ENCODE measurements at regions not wholly inside any gene's neighbourhood (a gene's known extent, or its start where the extent isn't known, plus 50 kb on each side); places are given as distances from the start of the nearest gene placed in this dataset.
A peak's percentile ranks its signal among the peaks of the same experiment; 100 is the strongest.

DNA sequence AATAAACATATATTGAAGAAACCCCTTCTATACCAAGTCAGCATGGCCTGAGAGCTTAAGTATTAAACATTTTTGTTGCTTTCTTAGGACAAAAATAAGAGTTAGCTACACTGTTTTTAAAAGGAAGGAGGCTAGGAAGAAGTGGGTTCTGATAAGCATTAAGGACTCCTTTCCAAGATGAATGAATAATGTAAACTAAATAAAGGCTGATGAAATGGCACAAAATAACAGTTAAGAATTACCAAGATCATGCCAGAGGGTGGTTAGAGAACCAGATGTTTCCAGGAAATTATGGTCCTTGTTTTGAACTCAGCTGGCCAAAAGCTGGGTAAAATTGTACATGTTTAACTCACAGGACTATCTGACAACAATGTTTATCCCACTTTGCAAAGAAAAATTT, 114.1 kb upstream of the ETS2 start:
- no peaks in the 10 kb centered on the region for H3K4me1 Mint-ChIP-seq
- H3K27me3 Mint-ChIP-seq, result peaks cover 6 to 40% (median 23%) of the 10 kb centered on the region in 5 donors
- POLR2A ChIA-PET, result no interaction called here
- H3K27ac Mint-ChIP-seq, result no peak overlapping the region
- DNase-seq (no peak), ATAC-seq (no peak)
- peaks cover 0 to 12% (median 5%) of the 10 kb centered on the region in 9 donors for H3K9me3 Mint-ChIP-seq
- no peak overlapping the region for H3K4me3 Mint-ChIP-seq
- H3K36me3 Mint-ChIP-seq, result peaks cover 0 to 2% (median 0%) of the 10 kb centered on the region in 3 donors

DNA sequence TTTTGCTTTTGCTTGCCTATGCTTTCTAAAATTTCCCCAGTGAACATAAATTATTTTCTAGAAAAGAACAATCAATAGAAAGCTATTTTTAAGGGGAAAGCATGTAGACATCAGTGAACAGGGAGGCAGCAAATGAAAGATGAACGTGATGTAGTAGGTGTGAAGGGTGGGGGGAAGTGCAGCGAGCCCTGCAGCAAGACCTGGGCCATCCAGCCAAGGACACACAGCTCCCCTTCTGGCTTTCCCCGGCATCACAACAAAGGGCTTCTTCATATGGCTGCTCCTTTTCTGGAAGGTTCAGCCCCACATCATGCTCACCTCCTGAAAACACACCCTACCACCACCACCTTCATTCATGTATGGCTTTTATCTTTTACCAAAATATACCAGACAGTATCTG, 109.2 kb upstream of the ETS2 start:
- Mint-ChIP-seq H3K9me3 (peaks cover 0 to 9% (median 0%) of the 10 kb centered on the region in 9 donors), H3K36me3 (peaks cover 0 to 2% (median 0%) of the 10 kb centered on the region in 3 donors), H3K4me1 (no peaks in the 10 kb centered on the region), H3K27me3 (peaks cover 6 to 37% (median 16%) of the 10 kb centered on the region in 5 donors), H3K27ac (peak overlapping the region in 1 of 10 donors; percentile 10), H3K4me3 (no peak overlapping the region)
- ATAC-seq, result no peak
- no peak for DNase-seq
- POLR2A ChIA-PET, result no interaction called here

- H3K27ac Mint-ChIP-seq, result peak overlapping the region in 1 of 10 donors; percentile 35
- no peaks in the 10 kb centered on the region for H3K4me1 Mint-ChIP-seq
- H3K9me3 Mint-ChIP-seq, result peaks cover 0 to 6% (median 0%) of the 10 kb centered on the region in 9 donors
- ATAC-seq (no peak), DNase-seq (no peak)
- H3K36me3 Mint-ChIP-seq, result peaks cover 0 to 2% (median 0%) of the 10 kb centered on the region in 3 donors
- H3K27me3 Mint-ChIP-seq, result peaks cover 5 to 30% (median 13%) of the 10 kb centered on the region in 5 donors
- H3K4me3 Mint-ChIP-seq, result no peak overlapping the region
- POLR2A ChIA-PET, result no interaction called here
These were observed 106.7 kb upstream of the ETS2 start for GRCh38 chr21:38699048-38699447.

DNA sequence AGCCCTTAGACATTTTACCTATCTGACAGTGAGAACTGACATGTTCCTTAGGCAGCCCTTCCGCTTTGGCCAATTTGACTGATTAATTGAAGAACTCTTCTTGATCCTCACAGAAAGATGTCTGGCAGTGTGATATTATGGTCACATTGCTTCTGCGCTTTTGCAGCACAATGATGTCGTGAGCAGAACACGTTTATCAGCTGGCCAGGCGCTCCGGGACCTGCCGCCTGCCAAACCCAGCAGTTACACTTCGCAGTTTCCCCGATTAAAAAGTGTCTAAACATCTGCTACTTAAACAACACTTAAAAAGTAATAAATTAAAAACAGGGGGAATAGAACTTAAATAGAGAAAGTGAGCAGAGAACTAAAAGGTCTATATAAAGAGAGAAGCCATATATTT, 103.5 kb upstream of the ETS2 start:
- peaks cover 0 to 6% (median 0%) of the 10 kb centered on the region in 9 donors for H3K9me3 Mint-ChIP-seq
- H3K27me3 Mint-ChIP-seq, result peaks cover 5 to 26% (median 15%) of the 10 kb centered on the region in 5 donors
- H3K4me3 Mint-ChIP-seq, result no peak overlapping the region
- H3K27ac Mint-ChIP-seq, result no peak overlapping the region
- no peak for DNase-seq
- no peak for ATAC-seq
- POLR2A ChIA-PET, result no interaction called here
- H3K36me3 Mint-ChIP-seq, result no peaks in the 10 kb centered on the region
- H3K4me1 Mint-ChIP-seq, result no peaks in the 10 kb centered on the region

DNA sequence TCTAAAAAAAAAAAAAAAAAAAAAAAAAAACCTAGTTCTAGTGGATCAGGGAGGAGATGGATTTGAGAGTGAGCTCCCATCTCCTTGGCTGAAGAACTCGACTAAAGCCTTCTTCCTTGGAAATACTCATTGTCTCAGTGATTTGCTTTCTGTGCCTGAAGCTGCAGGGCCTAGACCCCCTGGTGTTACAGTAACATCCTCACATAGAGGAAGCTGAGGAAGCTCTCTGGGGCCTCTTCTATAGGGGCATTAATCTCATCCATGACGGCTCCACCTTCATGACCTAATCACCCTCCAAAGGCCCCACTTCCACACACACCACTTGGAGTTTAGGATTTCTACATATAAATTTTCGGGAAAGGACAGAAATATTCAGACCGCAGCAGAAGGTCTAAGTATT, 95.9 kb upstream of the ETS2 start:
- H3K27ac Mint-ChIP-seq, result no peak overlapping the region

GRCh38 chr21:38712071-38712470, 93.7 kb upstream of the ETS2 start:
- DNase-seq, result no peak
- no peak for ATAC-seq
- Mint-ChIP-seq H3K9me3 (no peaks in the 10 kb centered on the region), H3K27me3 (peaks cover 0 to 3% (median 0%) of the 10 kb centered on the region in 5 donors), H3K27ac (no peak overlapping the region), H3K36me3 (no peaks in the 10 kb centered on the region), H3K4me1 (no peaks in the 10 kb centered on the region), H3K4me3 (no peak overlapping the region)
- POLR2A ChIA-PET, result no interaction called here

More for the DNA sequence above, 95.9 kb upstream of the ETS2 start:
- DNase-seq (no peak), ATAC-seq (no peak)
- H3K4me1 Mint-ChIP-seq, result no peaks in the 10 kb centered on the region
- H3K27me3 Mint-ChIP-seq, result peaks cover 0 to 8% (median 3%) of the 10 kb centered on the region in 5 donors
- H3K36me3 Mint-ChIP-seq, result no peaks in the 10 kb centered on the region
- POLR2A ChIA-PET, result interaction anchor here (0.6 kb wide), 1 partner anchor 294 kb away, joined by 3 read pairs; no protein-coding TSS in a partner anchor
- no peaks in the 10 kb centered on the region for H3K9me3 Mint-ChIP-seq
- no peak overlapping the region for H3K4me3 Mint-ChIP-seq

GRCh38 chr21:38712664-38713063, 93.1 kb upstream of the ETS2 start:
- H3K27ac Mint-ChIP-seq, result no peak overlapping the region
- H3K4me3 Mint-ChIP-seq, result no peak overlapping the region

GRCh38 chr21:38714039-38714817, 91.5 kb upstream of the ETS2 start:
- DNase-seq, result no peak
- POLR2A ChIA-PET, result no interaction called here
- H3K27ac Mint-ChIP-seq, result no peak overlapping the region

More at GRCh38 chr21:38712664-38713063, 93.1 kb upstream of the ETS2 start:
- DNase-seq, result no peak
- peaks cover 0 to 5% (median 0%) of the 10 kb centered on the region in 5 donors for H3K27me3 Mint-ChIP-seq
- POLR2A ChIA-PET, result no interaction called here
- no peak for ATAC-seq
- H3K9me3 Mint-ChIP-seq, result no peaks in the 10 kb centered on the region
- no peaks in the 10 kb centered on the region for H3K4me1 Mint-ChIP-seq
- no peaks in the 10 kb centered on the region for H3K36me3 Mint-ChIP-seq

DNA sequence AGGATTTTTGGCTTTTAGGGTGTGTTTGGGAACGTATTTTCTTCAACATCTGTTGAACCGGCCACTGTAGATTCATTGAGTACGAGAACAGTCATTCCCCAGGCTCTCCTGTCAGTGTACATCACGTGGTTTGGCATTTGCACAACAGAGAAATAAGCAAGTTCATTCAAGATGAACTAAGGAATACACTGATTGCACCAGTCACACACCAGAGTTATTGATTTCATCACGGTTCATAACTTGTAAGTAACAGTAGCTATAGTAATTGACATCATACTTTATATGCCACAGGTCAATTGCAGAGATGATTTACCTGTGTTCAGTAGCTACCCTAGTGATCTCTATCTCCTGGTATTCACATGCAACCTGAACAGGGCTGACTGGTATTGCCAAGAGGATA, 90.7 kb upstream of the ETS2 start:
- H3K9me3 Mint-ChIP-seq, result no peaks in the 10 kb centered on the region
- H3K27ac Mint-ChIP-seq, result no peak overlapping the region
- no peaks in the 10 kb centered on the region for H3K36me3 Mint-ChIP-seq
- peaks cover 0 to 5% (median 0%) of the 10 kb centered on the region in 5 donors for H3K27me3 Mint-ChIP-seq
- no peak for ATAC-seq
- POLR2A ChIA-PET, result no interaction called here
- no peak overlapping the region for H3K4me3 Mint-ChIP-seq
- no peaks in the 10 kb centered on the region for H3K4me1 Mint-ChIP-seq
- no peak for DNase-seq

More at GRCh38 chr21:38714039-38714817, 91.5 kb upstream of the ETS2 start:
- Mint-ChIP-seq H3K4me1 (no peaks in the 10 kb centered on the region), H3K27me3 (peaks cover 0 to 5% (median 0%) of the 10 kb centered on the region in 5 donors), H3K4me3 (no peak overlapping the region), H3K9me3 (no peaks in the 10 kb centered on the region), H3K36me3 (no peaks in the 10 kb centered on the region)
- ATAC-seq, result no peak

DNA sequence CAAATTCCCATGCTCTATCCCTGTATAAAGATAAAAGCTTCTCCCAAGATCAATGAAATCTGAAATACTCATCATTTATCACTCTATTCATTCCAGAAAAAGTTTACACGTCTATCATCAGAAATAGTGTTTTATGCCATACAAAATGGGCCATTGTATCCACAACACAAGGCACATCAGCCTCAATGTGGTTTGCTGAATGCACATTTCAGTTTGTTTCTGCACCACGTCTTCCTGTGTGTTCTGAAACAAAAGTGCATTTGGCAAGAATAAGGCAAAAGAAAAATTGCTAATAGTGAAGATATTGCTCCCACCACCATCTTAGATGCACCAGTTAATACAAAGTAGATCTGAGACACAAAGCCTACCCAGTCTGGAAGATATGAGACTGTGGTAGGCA, 89.6 kb upstream of the ETS2 start:
- H3K4me1 Mint-ChIP-seq, result no peaks in the 10 kb centered on the region
- no peaks in the 10 kb centered on the region for H3K9me3 Mint-ChIP-seq
- H3K36me3 Mint-ChIP-seq, result no peaks in the 10 kb centered on the region
- H3K4me3 Mint-ChIP-seq, result no peak overlapping the region
- peaks cover 0 to 5% (median 0%) of the 10 kb centered on the region in 5 donors for H3K27me3 Mint-ChIP-seq
- POLR2A ChIA-PET, result no interaction called here
- H3K27ac Mint-ChIP-seq, result no peak overlapping the region
- ATAC-seq (no peak), DNase-seq (no peak)

DNA sequence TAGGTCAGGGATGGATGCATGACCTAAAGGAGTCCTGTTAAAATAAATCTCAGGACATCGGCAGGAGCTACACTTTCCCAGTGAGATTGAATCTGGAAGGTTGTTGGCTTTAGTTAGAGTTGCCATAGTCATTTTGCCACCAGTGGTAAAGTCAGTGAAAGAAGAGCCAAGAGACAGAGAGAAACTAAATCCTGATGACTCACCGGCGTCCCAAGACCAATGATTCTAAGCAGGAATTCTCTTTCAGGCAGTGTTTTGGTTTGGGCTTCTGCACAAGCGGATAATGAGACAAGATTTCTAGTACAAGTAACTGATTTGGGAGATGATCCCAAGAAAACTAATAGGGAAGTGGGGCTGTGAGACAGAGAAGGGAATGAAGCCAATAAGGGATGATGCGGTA, 88.8 kb upstream of the ETS2 start:
- no peaks in the 10 kb centered on the region for H3K36me3 Mint-ChIP-seq
- H3K4me1 Mint-ChIP-seq, result no peaks in the 10 kb centered on the region
- no peak for ATAC-seq
- DNase-seq, result no peak
- POLR2A ChIA-PET, result no interaction called here
- no peaks in the 10 kb centered on the region for H3K9me3 Mint-ChIP-seq
- H3K4me3 Mint-ChIP-seq, result no peak overlapping the region
- peaks cover 0 to 5% (median 0%) of the 10 kb centered on the region in 5 donors for H3K27me3 Mint-ChIP-seq
- no peak overlapping the region for H3K27ac Mint-ChIP-seq

DNA sequence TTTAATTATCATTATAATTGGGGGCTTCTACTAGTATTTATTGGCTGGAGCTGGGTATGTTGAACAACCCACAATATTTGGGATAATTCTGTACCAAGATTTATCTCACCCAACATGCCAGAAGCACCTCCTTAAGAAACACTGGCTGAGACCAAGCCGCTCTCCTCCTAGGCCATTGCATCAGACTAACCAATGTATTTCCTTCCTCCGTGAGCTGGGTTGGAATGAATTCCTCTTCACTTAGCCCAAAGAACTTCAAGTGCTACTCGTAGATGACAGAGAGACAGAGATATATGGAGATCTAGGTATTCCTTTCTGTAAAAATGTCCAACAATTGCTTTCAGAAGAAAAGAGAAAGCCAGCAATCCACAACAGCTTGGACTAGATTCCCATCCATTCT, 87.2 kb upstream of the ETS2 start:
- POLR2A ChIA-PET, result no interaction called here
- peaks cover 0 to 1% (median 0%) of the 10 kb centered on the region in 3 donors for H3K36me3 Mint-ChIP-seq
- no peak overlapping the region for H3K27ac Mint-ChIP-seq
- H3K27me3 Mint-ChIP-seq, result peaks cover 0 to 8% (median 0%) of the 10 kb centered on the region in 5 donors
- H3K9me3 Mint-ChIP-seq, result peaks cover 0 to 3% (median 0%) of the 10 kb centered on the region in 9 donors
- ATAC-seq (no peak), DNase-seq (no peak)
- no peaks in the 10 kb centered on the region for H3K4me1 Mint-ChIP-seq
- H3K4me3 Mint-ChIP-seq, result no peak overlapping the region

GRCh38 chr21:38720074-38720473, 85.7 kb upstream of the ETS2 start:
- ATAC-seq, result no peak
- POLR2A ChIA-PET, result no interaction called here
- no peaks in the 10 kb centered on the region for H3K4me1 Mint-ChIP-seq
- H3K27me3 Mint-ChIP-seq, result peaks cover 0 to 8% (median 0%) of the 10 kb centered on the region in 5 donors
- H3K27ac Mint-ChIP-seq, result no peak overlapping the region
- H3K4me3 Mint-ChIP-seq, result no peak overlapping the region
- H3K9me3 Mint-ChIP-seq, result peaks cover 4 to 19% (median 8%) of the 10 kb centered on the region in 9 donors
- peaks cover 2 to 14% (median 7%) of the 10 kb centered on the region in 3 donors for H3K36me3 Mint-ChIP-seq
- DNase-seq, result no peak
